Right renal pelvis (tissue), 4 donors: ENCODE measurements at regions not wholly inside any gene's neighbourhood (a gene's known extent, or its start where the extent isn't known, plus 50 kb on each side); places are given as distances from the start of the nearest gene placed in this dataset.

Source experiments
- DNase-seq, 4 donors: peaks; one replicate each; pipeline ENCODE4 v3.0.0-alpha.2; 2013; ENCODE audit warnings: low read depth in 4 of 4, low spot score in 3 of 4, missing footprints in 1 of 4

DNA sequence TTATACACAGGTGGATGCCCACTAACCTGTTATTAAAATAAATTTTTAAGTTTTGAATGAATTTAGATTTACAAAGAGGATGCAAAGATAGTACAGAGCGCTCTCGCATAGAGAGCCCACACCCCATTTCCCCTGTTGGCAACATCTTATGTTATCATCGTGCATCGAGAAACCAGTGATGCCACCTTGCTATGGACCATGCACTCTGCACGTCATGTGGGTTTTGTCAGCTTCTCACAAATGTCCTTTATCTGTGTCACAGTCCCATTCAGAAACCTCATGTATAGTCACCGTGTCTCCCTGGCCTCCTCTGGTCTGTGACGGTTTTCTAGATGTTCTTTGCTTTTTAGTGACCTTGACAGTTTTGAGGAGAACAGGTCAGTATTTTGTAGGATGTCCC lies 60.0 kb downstream of the ING1 start:
- DNase-seq = no peak

DNA sequence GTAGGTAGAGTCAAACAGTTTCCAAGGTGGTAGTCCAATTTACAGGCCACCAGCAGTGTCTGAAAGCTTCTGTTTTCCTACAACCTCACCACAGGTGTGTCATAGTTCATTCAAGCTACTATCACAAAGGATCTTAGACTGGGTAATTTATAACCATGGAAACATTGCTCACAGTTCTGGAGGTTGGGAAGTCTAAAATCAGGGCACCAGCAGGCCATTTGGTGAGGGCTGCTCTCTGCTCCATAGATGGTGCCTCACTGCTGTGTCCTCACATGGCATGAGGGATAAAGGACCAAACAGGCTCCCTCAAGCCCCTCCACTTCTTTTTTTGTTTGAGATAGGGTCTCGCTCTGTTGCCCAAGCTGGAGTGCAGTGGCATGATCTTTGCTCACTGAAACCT lies 60.6 kb downstream of the ING1 start:
- no peak for DNase-seq

DNA sequence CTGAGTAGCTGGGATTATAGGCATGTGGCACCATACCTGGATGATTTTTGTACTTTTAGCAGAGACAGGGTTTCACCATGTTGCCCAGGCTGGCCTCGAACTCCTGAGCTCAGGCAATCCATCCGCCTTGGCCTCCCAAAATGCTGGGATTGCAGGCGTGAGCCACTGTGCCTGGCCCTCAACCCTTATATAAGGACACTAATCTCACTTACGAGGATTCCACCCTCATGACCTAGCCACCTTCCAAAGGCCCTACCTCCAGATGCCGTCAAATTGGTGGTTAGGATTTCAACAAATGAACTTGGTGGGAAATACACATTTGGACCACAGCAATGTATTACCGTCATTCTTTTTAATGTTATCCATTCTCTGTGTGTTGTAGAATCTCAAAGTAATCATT lies 61.0 kb downstream of the ING1 start:
- DNase-seq = no peak

DNA sequence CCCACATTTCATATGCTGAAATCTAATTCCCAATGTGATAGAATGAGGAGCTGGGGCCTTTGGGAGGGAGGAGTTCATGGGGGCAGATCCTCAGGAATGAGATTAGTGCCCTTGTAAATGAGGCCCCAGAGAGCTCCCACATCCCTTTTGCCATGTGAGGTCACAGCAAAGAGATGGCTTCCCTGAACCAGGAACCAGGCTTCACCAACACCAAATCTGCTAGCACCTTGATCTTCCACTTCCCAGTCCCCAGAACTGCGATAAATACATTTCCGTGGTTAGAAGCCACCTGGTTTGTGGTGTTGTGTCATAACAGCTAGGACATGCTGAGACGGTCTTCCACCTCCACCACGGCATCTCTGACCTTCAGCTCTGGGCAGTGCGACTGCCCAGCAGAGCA lies 62.1 kb downstream of the ING1 start:
- no peak for DNase-seq

DNA sequence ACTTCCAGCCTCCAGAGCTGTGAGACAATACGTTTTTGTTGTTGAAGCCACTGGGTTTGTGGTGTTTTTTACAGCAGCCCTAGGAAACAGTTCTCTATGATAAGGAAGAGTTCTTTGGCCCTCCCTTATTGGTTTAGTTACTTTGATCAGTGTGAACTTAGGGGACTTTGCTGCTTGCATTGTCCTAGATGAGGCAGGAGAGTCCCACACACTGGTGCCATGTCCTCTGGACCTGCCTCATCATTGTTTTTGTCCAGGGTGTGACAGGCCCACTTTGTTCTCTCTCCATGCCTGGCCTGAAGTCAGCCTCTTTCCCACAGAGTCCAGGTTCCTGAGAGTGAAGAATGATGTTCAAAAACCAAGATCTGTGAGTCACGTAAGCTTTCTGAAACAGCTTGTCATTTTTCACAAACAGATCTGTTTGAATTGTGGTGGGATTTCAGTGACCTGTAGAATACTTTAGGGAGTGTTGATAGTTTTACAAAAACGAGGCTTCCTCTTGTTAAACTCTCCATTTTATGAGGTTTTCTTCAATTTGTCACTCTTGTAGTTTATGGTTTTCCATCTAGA lies 63.8 kb downstream of the ING1 start:
- DNase-seq = no peak

DNA sequence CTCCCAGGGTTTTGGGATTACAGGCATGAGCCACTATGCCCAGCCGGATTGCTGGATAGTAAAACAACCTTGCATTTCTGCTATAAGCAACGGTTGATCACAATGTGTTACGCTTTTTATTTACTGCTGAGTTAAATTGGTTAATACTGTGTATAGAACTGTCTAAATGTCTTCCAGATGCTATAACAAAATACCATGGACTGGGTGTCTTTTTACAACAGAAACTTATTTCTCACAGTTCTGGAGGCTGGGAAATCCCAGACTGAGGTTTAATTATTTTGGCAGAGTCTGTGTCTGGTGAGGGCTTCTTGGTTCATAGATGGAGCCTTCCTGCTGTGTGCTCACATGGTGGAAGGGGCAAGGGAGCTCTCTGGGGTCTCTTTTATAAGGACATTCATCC lies 65.5 kb downstream of the ING1 start:
- no peak for DNase-seq

DNA sequence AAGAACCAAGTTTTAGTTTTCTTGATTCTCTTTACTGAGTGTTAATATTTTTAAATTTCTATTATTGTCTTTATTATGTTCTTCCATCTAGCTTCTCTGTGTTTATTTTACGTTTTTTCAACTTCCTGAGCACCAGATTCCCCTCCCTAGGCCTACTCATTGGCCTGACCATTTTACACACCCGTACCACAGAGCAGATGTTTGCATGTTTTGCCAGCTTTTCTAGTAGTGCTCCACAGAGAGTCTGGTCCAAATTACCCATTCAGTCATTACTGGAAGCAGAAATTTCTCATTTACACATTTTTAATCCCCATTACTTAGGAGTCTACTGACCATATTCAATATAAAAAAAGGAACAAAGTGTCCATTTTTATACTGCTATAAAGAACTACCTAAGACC lies 66.9 kb downstream of the ING1 start:
- DNase-seq = no peak

DNA sequence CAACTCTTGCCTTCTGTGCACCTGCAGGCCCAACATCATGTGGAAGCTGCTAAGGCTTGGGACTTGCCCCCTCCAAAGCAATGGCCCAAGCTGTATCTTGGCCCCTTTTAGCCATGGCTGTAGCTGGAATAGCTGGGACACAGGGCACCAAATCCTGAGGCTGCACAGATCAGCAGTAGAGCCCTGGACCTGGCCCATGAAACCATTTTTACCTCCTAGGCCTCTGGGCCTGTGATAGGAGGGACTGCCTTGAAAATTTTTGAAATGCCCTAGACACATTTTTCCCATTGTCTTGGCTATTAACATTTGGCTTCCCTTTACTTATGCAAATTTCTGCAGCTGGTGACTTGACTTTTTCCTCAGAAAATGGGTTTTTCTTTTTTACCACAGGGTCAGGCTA lies 68.7 kb downstream of the ING1 start:
- DNase-seq = no peak

DNA sequence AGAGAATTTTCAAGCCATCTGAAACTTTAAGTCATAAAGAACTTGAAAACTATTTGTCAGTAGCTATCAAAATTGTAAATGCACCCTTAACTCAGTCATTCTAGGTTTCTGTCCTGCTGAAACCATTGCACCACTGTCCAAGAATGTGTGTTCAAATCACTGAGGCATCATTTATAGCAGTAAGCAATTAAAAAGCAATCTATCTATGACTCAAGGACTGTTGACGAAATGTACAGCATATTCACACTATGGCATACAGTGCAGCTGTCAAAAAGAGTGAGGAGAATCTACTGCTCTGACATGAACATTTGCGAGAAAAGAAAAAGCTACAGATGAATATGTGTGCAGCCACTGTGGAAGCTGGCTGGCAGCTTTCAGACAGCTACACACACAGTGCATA lies 71.2 kb downstream of the ING1 start:
- DNase-seq = no peak

DNA sequence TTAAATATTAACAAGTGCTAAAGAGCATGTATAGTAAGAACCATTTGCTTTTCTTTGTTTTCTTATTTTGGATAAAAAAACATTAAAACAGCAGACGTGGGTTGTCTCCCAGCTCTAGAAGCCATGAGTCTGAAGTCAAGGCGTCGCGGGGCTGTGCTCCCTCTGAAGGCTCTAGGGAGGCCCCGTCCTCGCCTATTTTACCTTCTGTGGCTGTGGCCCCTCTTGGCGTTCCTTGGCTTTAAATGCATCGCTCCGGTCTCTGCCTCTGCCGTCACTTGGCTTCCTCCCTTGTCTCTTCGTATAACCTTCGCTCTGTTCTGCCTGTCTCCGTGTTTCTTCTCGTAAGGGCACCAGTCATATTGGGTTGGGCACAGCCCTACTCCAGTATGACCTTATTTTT lies 75.3 kb downstream of the ING1 start:
- DNase-seq = no peak

DNA sequence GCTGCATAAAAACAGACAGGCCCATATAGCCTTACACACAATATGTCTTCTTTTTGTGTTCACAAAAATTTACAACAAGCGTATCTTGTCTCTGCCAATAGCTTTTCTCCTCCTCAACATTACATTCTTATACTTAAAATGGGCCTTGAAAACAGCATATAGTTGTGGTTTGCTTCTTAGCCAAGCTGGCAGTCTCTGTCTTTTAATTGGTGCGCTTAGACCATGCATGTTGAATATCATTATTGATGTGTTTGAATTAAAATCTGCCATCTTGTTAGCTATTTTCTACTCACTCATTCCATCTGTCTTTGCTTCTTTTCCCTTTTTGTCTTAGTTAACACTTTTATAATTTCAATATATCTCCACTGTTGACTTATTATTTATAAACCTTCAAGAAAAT lies 76.4 kb downstream of the ING1 start:
- DNase-seq = no peak

DNA sequence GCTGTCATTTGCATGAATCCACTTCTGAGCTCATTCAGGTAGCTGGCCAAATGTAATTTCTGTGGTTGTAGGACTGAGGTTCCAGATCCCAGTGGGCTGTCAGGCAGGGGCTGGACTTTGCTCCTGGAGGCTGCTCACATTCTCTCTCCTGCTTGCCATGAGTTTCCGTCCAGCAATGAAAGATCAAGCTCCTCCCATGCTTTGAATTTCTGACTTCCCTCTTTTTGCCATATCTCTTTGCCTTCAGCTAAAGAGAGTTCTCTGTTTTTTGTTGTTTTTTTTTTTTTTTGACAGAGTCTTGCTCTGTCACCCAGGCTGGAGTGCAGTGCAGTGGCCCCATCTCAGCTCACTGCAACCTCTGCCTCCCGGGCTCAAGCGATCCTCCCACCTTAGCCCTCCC lies 76.9 kb downstream of the ING1 start:
- no peak for DNase-seq

DNA sequence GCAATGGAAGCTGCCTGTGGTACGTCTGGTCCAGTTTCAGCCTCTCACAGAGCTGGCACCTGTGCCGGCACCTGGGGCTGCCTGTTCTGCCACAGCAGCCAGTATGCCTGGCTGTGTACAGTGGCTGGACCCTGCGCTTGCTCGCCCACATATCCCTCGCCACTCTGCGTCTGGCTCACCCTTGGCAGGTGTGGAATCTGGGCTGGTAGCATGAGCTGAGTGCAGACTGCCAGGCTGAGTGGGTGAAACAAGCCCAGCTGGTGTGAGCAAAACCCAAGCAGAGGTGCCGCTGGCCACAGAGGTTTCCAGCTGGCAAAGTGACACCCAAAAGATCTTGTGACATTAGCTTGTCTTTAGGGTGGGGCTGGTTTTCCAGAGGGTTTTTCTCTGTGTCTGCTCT lies 80.7 kb downstream of the ING1 start:
- no peak for DNase-seq

DNA sequence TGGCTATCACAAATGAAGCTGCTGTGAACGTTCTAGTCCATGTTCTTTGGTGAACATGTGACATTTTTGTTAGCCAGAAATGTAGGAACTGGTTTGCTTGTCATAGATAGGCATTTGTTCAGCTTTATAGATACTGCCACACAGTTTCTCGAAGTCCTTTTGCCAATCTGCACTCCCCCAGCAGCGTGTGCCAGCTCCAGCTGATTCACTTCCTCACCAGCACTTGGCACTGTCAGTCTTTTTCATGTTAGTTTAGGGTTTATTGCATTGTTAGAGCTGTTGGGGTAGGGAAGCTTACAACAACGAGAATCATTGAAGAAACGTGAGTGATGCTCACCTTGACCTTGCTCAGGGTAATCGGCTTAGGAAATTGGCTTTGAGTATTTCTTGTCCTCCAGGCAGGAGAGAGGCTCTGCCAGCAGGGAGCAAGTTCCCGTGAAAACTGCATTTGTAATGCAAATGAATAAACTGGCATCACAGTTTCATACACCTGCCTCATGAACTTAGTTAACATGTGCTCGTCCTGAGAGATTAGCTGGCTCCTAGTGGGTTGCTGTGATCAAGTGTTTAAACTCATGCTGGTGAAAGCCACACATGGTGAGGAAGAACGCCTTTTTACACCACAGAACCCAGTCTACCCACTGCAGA lies 83.9 kb downstream of the ING1 start:
- DNase-seq = no peak

DNA sequence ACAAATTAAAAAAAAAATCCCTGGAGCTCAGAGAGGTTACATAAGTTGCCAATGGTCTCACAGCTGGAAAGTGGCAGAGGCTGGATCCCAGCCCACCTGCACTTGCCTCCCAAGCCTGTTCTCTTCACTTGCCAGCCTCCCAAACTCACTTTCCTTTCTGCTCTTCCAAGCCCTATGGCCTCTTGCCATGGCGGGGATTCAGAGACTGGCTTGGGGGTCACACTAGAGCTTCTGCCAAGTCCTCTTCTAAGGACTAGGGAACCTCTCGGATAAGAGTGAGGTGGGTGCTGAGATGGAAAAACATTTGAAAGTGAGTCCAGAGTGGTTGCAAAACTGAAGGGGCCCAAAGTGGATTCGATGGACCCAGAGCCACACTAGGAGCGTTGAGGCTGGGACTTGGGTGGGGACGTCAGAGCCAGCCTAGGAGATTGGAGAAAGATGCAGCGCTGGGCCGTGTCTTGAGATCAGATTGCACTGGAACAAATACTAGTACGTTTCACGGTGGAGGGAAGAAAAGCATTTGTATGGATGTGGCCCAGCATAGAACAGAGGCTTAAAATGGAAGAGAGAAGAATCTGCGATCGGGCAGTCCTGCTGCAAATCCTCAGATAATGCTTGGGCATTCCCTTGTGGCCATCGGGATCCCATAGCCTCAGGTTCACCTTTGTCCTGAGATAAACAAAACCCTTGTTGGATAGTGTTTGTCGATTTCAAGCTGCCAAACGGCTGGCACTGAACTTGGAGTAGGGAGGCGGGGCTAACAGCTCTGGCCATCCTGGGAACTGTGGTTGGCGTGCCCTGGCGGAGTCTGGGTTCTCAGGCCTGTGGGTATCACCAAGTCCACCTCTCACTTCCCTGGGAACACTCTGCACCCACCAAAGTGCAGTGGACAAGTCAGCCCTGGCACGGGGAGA lies 84.8 kb downstream of the ING1 start:
- no peak for DNase-seq

DNA sequence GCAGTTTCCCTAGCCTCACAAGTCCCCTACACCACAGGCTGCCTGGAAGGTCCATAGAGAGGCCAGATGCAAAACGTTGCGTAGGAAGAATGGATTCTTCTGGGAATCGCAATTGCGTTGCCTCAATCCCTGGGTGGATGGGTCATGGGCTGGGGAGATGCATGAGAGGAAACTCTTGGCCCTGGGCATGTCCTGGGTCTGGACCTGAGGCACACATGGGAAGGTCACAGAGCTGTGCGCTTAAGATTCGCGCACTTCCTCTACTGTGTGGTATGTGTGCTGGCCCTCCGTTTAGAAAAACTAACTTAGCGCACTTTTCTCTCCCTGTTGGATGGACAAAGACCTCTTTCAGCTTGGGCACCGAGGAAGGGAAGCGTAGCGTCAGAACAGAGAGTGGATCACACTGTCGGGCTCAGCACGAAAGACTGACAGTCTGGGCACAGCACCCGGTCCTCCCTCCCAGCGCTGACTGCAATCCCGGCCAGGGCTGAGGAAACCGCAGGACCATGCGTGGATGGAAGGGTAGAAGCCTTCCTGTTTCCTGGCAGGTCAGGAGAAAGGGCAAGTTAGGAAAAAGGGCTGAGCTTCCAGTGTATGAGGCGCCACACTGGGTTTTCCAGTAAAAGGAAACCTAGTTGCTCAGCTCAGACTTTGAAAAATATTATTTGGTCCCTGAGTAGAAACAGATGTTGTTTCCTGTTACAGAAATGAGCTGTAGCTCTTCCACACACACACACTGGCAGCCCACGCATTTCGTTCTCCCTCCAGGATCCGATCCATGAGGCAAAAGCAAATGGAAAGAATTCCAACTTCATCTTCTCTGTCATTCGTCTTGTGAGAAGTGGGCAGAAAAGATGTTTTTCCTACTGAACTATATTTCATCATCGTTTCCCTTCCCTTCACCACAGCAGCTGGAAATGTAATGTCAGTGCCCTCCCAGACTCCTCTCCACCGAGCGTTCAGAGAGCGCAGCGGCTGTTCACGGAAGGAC lies 86.0 kb downstream of the ING1 start:
- DNase-seq = peak; percentile 34 to 43 (median 38)

DNA sequence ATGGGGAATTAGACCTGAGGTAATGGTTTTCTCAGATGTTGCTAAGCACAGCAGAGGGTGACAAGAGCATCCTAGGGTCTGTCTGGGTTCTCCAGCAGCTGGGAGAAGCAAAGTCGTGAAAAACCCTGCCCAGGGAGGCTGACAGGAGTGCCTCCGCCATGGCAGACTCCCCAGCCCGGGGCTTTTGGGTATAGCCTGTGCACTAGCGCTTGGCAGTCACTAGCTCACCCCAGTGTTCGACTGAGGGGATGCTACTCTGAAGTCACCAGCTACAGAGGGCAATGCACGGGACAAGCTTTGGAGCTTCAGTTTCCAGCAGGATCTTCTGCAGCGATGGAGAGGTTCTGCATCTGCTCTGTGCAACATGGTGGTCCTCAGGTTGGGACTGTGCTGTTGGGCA lies 87.5 kb downstream of the ING1 start:
- DNase-seq = no peak

DNA sequence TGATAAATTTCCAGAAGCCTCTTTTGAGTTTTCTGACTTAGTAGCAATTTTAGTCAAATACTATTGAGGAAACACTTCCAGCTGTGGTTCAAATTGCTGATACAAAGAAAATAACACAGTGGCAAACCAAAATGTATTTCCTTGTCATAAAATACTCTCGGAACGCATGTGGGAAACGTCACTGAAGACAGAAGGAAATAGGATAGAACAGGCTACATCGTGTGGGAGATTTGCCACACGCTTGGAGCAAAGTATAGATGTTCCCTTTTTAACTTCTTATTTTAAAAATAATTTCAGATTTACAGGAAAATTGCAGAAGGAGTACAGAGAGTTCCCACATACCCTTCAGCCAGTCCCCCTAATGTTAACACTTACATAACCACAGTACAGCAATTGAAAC lies 88.8 kb downstream of the ING1 start:
- DNase-seq = no peak

DNA sequence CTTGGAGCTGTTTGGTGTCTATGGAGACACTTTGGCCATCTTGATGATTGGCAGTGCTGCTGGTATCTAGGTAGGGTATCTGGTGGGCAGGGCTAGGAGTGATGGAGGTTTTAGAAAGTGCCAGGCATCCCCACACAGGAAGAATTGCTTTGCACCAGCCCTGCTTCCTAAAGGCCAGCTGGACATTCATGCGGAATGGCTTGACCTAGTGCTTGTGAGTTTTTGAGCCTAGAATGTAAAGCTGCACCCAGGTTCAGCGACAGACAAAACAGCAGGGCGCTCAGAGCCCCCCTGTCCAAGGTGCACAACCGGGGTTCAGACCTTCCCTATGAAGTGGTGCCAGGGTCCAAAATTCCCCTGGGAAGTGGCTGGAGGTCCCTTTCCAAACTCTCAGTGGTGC lies 93.1 kb downstream of the ING1 start:
- DNase-seq = no peak

DNA sequence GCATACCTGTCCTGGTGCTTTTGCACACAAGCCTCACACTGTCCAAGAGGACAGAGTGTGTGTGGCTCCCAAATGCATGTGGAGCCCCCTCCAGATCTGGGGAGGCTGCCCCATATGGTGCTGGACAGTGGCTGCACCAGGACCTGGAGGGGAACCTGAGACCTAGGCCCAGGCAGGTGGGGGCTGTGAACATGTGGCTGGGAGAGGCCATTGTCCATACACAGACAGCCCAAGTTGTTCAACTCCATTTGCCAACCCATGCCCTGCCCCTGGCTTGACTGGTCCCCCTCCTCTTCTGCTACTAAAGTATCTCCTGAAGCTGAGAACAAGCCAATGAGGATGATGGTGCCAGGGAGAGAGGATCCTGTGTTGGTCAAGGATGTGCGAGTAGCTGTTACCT lies 94.0 kb downstream of the ING1 start:
- no peak for DNase-seq

DNA sequence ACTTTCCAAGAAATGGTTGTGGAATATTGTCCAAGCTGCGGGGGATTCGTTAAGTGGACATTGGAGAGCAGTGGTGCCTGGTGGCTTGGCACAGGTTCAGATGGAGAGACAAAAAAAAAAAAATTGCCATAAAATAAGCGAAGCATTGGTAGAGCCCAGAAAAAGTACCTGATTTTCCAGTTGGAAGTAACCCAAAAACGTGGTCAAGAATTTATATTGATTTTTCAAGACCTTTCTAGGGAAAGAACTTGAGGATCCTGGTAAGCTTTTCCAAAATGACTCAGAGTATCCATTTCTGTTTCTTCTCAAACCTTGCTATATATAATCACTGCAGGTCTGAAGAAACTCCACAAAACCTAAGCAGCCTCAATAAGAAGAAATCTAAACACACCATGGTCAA lies 94.6 kb downstream of the ING1 start:
- no peak for DNase-seq
